ENCODE measurements at regions not wholly inside any gene's neighbourhood (a gene's known extent, or its start where the extent isn't known, plus 50 kb on each side); places are given as distances from the start of the nearest gene placed in this dataset.
A peak's percentile ranks its signal among the peaks of the same experiment; 100 is the strongest.

- TF ChIP-seq UBTF (CRISPR knock-in tag; IDR thresholded peaks at IDR 0.05) (peak; percentile 98), ATF7-NPFF (CRISPR knock-in tag; IDR thresholded peaks at IDR 0.05; ENCODE audit: low read depth) (peak; percentile 86), CHCHD3 (CRISPR knock-in tag; IDR thresholded peaks at IDR 0.05) (peak; percentile 86), GABPB1 (CRISPR knock-in tag; IDR thresholded peaks at IDR 0.05) (peak; percentile 82), ZNF772 (CRISPR knock-in tag; IDR thresholded peaks at IDR 0.05) (0 out of 2 replicates have a peak, but pooled peaks have one; percentile 86), RERE (CRISPR knock-in tag; IDR thresholded peaks at IDR 0.05; ENCODE audit: low read depth) (peak; percentile 48; the same call in 1 of the 2 replicates), KDM5B (CRISPR knock-in tag; IDR thresholded peaks at IDR 0.05; ENCODE audit: borderline replicate concordance) (peak; percentile 83; the same call in 1 of the 2 replicates), ZNF407 (CRISPR knock-in tag; IDR thresholded peaks at IDR 0.05; ENCODE audit: not compliant biosample characterization) (peak; percentile 62), TFDP2 (CRISPR knock-in tag; IDR thresholded peaks at IDR 0.05) (peak; percentile 80), GATA4 (IDR thresholded peaks at IDR 0.05; ENCODE audit: borderline replicate concordance, low read depth) (peak; percentile 36; the same call in 1 of the 2 replicates)
Observed at GRCh38 chr16:22436823-22437652, 62.6 kb upstream of the CDR2 start (continued).
